Activated B cell treated with CpG ODN at 0.5 μM for 24 hours (primary cell): ENCODE measurements at regions not wholly inside any gene's neighbourhood (a gene's known extent, or its start where the extent isn't known, plus 50 kb on each side); places are given as distances from the start of the nearest gene placed in this dataset.

ENCODE experiments used
- ATAC-seq: fragments of 200-7000 bp; cut with Tn5 transposase; one replicate; pipeline ENCODE4 v1.10.0; 2021; ENCODE audit warnings: low read depth, mild to moderate bottlenecking, moderate library complexity
- CTCF ChIA-PET: fragments of 350-600 bp; sonication (Branson Sonifier 250); formaldehyde crosslinking; loops from one replicate; lab custom pipeline; 2021; ENCODE audit warnings: antibody characterized with exemption; lab: Charles Lee
- POLR2A ChIA-PET: fragments of 350-600 bp; sonication (Branson Sonifier 250); formaldehyde crosslinking; loops from one replicate; lab custom pipeline; 2021; ENCODE audit warnings: antibody characterized with exemption; lab: Charles Lee
- DNase-seq: peaks from one replicate; pipeline ENCODE4 v3.0.0; 2022
- H3K27ac Mint-ChIP-seq: one replicate; pipeline ENCODE4 v1.8.0; 2020; ENCODE audit warnings: mixed read lengths
- H3K27me3 Mint-ChIP-seq: one replicate; pipeline ENCODE4 v1.8.0; 2021; ENCODE audit warnings: mixed read lengths
- H3K36me3 Mint-ChIP-seq: one replicate; pipeline ENCODE4 v1.8.0; 2021; ENCODE audit warnings: low read depth, mixed read lengths
- H3K4me1 Mint-ChIP-seq: one replicate; pipeline ENCODE4 v1.8.0; 2021; ENCODE audit warnings: mixed read lengths
- H3K4me3 Mint-ChIP-seq: one replicate; pipeline ENCODE4 v1.8.0; 2020; ENCODE audit warnings: mild to moderate bottlenecking, mixed read lengths
- H3K9me3 Mint-ChIP-seq: one replicate; pipeline ENCODE4 v1.8.0; 2020; ENCODE audit warnings: mixed read lengths
- intact Hi-C: fragments of 100-400 bp; cut with micrococcal nuclease; formaldehyde crosslinking; loops from one replicate; pipeline ENCODE4 v1.15.1; 2024
- TF ChIP-seq, protein P1 (sequence below): fragments of 200-600 bp; IDR thresholded peaks from one replicate; pipeline ENCODE4 v1.8.0; 2022; ENCODE audit warnings: antibody characterized with exemption, mild to moderate bottlenecking

DNA sequence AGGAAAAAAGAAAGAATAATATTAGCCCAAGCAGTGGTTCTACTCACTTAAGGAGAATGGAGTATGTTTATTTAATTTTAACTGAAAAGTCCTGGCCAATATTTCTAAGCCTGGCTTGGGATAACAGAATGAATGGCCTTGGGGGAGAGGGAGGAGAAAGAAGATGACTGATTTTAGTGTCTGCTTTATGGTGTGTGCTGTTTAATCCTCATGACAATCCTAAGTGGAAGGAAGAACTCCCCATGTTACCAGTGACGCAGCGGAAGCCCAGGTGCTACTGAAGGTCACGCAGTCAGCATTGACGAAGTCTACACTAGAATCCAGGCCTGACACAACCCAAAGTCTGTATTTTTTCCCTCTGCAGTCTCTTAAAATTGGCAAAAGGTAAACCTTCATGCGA is 50.5 kb downstream of the PALM2AKAP2 start:
- Mint-ChIP-seq H3K9me3 (peaks cover 2% of the 10 kb centered on the region), H3K4me3 (no peak overlapping the region), H3K36me3 (no peaks in the 10 kb centered on the region), H3K4me1 (no peaks in the 10 kb centered on the region), H3K27me3 (peaks cover 23% of the 10 kb centered on the region), H3K27ac (no peak overlapping the region)
- ATAC-seq (no peak), DNase-seq (no peak)
- ChIA-PET CTCF (no interaction called here), POLR2A (no interaction called here)
- TF ChIP-seq, protein P1, sequence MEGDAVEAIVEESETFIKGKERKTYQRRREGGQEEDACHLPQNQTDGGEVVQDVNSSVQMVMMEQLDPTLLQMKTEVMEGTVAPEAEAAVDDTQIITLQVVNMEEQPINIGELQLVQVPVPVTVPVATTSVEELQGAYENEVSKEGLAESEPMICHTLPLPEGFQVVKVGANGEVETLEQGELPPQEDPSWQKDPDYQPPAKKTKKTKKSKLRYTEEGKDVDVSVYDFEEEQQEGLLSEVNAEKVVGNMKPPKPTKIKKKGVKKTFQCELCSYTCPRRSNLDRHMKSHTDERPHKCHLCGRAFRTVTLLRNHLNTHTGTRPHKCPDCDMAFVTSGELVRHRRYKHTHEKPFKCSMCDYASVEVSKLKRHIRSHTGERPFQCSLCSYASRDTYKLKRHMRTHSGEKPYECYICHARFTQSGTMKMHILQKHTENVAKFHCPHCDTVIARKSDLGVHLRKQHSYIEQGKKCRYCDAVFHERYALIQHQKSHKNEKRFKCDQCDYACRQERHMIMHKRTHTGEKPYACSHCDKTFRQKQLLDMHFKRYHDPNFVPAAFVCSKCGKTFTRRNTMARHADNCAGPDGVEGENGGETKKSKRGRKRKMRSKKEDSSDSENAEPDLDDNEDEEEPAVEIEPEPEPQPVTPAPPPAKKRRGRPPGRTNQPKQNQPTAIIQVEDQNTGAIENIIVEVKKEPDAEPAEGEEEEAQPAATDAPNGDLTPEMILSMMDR, result no peak
- intact Hi-C loops, result no loop called here

DNA sequence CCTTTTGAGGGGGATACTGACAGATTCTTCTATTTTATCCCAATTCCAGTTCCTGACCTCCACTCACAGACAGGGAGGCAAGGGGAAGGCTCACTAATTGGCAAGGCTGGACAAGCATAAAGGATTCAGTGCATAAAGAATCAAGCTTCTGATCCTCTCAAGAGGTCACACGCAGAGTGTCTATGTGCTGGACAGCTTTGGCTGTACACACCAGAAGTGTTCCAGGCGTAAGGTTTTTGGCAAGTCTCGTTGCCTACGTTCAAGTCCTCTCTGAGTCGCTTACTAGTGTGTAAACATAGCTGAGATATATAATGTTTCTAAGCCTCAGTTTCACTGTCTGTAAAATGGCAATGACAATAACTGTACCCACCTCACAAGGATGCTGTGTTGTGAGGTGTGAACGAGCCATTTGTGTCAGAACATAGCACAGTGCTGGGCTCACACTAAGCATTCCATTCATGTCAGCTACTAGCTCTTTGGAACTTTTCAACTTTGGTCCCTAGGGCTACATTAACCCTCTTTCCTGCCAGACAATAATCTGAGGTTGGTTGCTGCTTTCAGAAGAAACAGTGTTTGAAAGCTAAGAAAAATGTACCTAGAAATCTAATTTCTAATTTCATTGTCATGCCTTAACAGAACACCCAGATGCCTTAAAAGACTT is 52.1 kb downstream of the PALM2AKAP2 start:
- H3K27me3 Mint-ChIP-seq, result peaks cover 29% of the 10 kb centered on the region
- ChIA-PET CTCF (no interaction called here), POLR2A (no interaction called here)
- intact Hi-C loops, result no loop called here
- TF ChIP-seq, protein P1, result no peak
- H3K4me3 Mint-ChIP-seq, result no peak overlapping the region
- no peak overlapping the region for H3K27ac Mint-ChIP-seq
- ATAC-seq (no peak), DNase-seq (no peak)
- H3K4me1 Mint-ChIP-seq, result no peaks in the 10 kb centered on the region
- H3K9me3 Mint-ChIP-seq, result peaks cover 2% of the 10 kb centered on the region
- no peaks in the 10 kb centered on the region for H3K36me3 Mint-ChIP-seq

DNA sequence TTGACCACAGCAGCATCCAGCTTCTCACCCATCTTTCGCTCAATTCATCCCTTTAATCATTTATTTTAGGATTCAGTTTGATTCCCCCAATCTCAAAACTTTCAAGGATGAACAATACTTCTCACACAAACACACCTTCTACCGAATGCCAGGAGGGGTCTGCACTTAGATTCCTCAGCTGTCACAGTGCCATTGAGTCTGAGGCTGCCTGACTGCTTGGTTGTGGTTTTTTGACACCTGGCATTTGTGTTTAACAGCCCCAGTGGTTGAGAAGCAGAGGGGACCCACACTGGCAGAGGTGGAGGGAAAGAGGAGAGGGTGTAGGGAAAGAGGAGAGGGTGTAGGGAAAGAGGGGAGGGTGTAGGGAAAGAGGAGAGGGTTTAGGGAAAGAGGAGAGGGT is 54.9 kb downstream of the PALM2AKAP2 start:
- Mint-ChIP-seq H3K27ac (no peak overlapping the region), H3K4me1 (no peaks in the 10 kb centered on the region), H3K36me3 (no peaks in the 10 kb centered on the region), H3K9me3 (peaks cover 2% of the 10 kb centered on the region), H3K4me3 (no peak overlapping the region), H3K27me3 (peaks cover 35% of the 10 kb centered on the region)
- DNase-seq (no peak), ATAC-seq (no peak)
- ChIA-PET POLR2A (no interaction called here), CTCF (no interaction called here)
- intact Hi-C loops, result no loop called here
- TF ChIP-seq, protein P1, result no peak

GRCh38 chr9:109843641-109844040 is 63.6 kb downstream of the PALM2AKAP2 start:
- H3K36me3 Mint-ChIP-seq, result no peaks in the 10 kb centered on the region
- peaks cover 6% of the 10 kb centered on the region for H3K27me3 Mint-ChIP-seq
- TF ChIP-seq, protein P1, result no peak
- H3K4me3 Mint-ChIP-seq, result no peak overlapping the region
- intact Hi-C loops, result no loop called here
- no peaks in the 10 kb centered on the region for H3K4me1 Mint-ChIP-seq
- H3K27ac Mint-ChIP-seq, result no peak overlapping the region
- no peak for DNase-seq
- POLR2A ChIA-PET, result no interaction called here
- no peak for ATAC-seq
- H3K9me3 Mint-ChIP-seq, result no peaks in the 10 kb centered on the region
- CTCF ChIA-PET, result no interaction called here

GRCh38 chr9:109845226-109845625 is 65.2 kb downstream of the PALM2AKAP2 start:
- ChIA-PET CTCF (no interaction called here), POLR2A (no interaction called here)
- H3K36me3 Mint-ChIP-seq, result no peaks in the 10 kb centered on the region
- H3K9me3 Mint-ChIP-seq, result no peaks in the 10 kb centered on the region
- intact Hi-C loops, result no loop called here
- no peak overlapping the region for H3K27ac Mint-ChIP-seq
- DNase-seq (no peak), ATAC-seq (no peak)
- no peak overlapping the region for H3K4me3 Mint-ChIP-seq
- peaks cover 9% of the 10 kb centered on the region for H3K27me3 Mint-ChIP-seq
- H3K4me1 Mint-ChIP-seq, result no peaks in the 10 kb centered on the region
- TF ChIP-seq, protein P1, result no peak
